Jurkat, Clone E6-1 (cell line): ENCODE measurements at regions not wholly inside any gene's neighbourhood (a gene's known extent, or its start where the extent isn't known, plus 50 kb on each side); places are given as distances from the start of the nearest gene placed in this dataset.
A peak's percentile ranks its signal among the peaks of the same experiment; 100 is the strongest.

ENCODE experiments used
- DNase-seq: peaks from one replicate; pipeline ENCODE4 v3.0.0-alpha.2; 2011; ENCODE audit warnings: low read depth, low spot score
- H3K4me3 ChIP-seq: 2 replicates; pipeline ENCODE4 v1.5.1; 2011; ENCODE audit warnings: mild to moderate bottlenecking, low read length, control low read depth, moderate library complexity

DNA sequence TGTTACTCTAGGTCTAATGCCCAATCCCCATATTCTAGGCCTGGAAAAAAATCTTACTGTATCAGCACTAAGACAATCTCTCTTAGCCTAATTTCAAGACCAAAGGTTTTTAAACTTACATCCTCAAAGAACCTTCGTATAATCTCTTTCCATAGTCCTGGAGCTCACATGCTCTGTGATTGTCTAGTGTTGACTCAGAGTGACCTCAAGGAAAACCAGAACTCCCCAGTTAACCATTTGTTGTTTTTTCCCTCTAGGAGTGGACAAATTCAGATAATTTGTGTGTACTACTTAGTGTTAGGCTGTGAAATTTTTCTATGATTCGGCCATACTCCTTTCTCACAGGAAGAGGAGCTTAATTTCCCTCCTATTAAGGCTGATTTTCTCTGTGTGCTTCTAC, 536.1 kb downstream of the SLC4A3 start:
- no peak overlapping the region for H3K4me3 ChIP-seq
- DNase-seq, result no peak

DNA sequence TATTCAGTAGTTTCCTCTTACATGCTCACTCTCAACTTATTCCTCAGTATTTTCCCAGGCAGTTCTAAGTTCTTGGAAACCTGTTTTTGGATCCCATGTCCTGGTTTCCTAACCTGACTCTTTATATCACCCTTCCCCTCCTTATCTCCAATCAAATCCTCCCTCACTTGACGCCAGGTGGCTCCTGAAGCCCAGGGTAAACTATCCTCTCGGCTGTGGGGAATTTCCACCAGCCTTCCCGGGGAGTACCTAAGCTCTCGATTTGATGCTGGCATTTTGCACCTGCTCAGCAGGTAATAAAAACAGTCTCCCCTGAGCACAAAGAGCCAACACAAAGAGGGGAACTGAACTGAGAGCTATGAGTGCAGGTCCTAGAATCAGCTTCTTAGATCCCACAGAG, 538.0 kb downstream of the SLC4A3 start:
- no peak overlapping the region for H3K4me3 ChIP-seq
- DNase-seq, result no peak

DNA sequence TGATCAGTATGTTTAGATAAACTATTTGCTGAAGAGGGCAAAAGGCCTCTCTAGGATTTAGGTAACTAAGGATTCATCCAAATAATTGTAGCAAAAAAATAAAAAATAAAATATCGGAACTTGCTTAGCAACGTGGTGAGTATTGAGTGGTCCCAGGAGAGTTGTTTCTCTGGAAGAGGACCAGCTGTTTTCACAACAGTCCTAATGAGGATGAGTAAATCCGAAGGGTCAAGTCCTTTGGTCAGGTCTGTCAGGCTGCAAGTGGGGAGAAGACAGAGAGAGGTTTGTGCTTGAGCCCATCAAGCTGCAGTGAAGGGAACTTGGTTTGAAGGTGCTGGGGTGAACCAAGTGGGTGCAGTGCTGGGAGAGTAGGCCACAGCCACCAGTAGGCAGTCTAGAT, 539.2 kb downstream of the SLC4A3 start:
- no peak overlapping the region for H3K4me3 ChIP-seq
- no peak for DNase-seq

DNA sequence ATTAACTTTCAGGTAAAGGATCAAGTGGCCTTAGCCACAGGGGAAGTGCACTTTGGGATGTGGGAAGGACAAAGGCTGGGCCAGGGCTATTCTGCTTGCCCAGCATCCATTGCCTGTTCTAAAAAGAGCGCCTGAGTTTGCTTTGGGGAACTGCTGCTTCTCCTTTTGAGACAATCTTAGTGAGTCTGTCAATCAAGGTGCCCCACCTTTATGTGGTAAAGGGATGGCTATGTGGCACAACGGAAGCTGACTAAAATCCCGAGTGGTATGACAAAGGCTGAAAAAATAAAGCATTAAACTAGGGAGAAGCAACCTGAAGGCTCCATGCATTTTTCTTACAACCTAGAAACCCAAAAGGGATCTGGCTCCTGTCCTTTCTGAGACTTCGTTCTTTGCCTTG, 540.5 kb downstream of the SLC4A3 start:
- no peak overlapping the region for H3K4me3 ChIP-seq
- DNase-seq, result peak; percentile 56

DNA sequence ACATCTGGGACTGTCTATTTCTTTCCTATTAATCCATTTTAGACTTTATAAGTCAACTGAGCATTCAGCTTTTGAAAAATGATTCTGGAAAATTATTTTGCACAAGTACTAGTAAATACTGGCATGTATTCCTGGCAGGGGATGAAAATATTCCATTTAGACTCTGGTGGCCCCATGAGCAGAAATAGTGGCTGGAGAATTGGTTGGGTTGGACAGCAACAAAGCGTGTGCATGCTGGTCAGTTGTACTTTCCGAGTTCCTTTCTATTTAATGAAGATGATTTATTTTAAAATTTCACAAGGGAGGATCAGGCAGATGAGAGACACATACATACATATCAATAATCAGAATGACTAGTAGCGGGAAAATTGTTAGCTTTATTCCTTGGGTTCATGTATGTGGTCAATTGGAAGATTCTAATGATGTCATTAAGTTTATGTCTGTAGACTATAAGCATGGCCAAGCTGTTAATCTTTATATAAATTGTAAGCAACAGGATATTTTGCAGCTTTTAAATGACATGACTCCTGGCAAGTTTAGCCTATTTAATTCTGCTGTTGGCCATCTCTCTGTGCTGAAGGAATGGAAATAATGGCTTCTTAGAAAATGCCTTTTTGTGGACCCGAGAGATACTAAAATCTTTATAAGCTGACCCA, 541.6 kb downstream of the SLC4A3 start:
- DNase-seq, result no peak
- no peak overlapping the region for H3K4me3 ChIP-seq

DNA sequence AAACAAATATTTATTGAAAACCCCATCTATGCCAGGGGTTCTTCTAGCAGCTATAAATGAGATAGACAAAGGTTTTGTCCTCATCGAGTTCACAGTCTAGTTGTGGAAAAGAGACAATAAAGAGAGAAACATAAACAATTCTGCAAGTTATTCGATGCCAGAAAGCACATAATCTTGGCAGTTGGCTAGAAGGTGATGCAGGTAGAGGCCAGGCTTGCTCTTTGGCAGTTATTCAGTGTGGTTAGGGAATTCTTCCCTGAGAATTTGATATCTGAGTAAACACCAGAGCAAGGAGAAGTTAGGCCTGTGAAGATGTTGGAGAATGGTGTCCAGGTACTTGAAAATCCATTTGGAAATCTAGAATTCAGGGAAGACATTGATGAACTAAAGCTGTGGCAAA, 547.4 kb downstream of the SLC4A3 start:
- no peak for DNase-seq
- H3K4me3 ChIP-seq, result no peak overlapping the region

DNA sequence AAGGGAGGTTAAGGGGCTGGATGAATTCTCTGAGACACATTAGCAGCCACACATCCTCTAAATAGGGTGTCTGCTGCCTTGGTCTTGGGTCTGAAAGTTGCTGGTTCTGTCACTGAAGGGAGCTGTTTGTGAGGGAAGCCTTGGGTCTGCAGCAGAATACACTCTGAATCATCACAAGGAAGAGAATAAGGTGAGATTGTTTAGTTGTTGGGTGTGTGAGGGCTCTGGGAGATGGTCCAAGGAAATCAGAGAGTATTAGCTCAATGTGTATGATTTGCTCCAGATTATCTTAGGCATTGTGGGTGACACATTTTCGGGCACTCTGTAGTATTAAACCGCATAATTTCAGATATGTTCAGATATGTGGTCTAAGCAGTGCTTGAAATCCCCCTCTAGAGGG, 548.5 kb downstream of the SLC4A3 start:
- no peak for DNase-seq

DNA sequence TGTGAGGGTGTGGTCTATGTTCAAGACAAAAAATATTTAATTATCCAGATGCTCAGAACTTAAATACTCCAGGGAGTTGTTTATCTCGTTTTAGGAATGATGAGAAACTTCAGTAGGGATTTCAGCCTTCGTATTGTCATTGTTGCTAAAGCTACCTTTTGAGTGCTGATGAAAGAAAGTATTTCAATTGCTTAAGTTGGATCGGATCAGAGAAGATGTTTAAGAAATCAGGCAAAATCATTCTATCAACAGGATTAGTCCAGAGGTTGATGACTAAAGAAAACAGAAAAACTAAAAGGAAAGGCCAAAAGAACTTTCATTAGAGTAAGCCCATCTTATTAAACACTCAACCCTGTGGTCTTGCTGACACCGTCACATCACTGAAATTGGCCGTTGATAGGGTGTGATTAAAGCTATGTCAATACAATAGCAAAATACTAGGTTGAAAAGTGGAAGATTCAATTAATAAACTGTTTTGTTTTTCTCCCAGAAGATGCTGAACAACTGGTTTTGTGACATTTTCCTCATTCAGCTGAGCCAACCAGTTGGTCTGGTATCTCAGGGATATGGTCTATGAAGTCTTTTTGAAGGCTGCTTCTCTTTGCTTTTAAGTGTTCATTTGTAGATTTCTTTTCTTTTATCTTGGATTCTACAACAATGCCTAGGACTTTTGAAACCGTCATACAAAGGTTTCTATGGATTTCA, 551.7 kb downstream of the SLC4A3 start:
- H3K4me3 ChIP-seq, result no peak overlapping the region
- no peak for DNase-seq

More for the DNA sequence above, 548.5 kb downstream of the SLC4A3 start:
- H3K4me3 ChIP-seq, result no peak overlapping the region

DNA sequence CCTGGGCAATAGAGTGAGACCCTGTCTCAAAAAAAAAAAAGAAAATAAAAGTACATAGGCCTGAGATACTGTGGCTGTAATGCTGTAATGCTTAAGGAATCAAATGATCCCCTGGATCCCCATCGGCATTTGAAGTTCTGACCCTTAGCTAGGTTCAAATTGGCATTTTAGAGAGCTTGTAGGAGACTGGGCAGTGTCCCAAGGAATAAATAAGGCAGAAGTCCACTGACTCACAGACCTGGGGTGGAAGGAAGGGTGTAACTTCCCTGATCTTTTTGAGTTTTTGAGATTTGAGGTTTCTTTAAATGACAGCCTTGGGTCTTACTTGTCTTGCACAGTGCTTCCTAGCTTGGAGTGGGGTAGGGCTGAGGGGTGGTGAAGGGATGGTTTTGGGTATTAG, 553.7 kb downstream of the SLC4A3 start:
- no peak overlapping the region for H3K4me3 ChIP-seq
- no peak for DNase-seq

DNA sequence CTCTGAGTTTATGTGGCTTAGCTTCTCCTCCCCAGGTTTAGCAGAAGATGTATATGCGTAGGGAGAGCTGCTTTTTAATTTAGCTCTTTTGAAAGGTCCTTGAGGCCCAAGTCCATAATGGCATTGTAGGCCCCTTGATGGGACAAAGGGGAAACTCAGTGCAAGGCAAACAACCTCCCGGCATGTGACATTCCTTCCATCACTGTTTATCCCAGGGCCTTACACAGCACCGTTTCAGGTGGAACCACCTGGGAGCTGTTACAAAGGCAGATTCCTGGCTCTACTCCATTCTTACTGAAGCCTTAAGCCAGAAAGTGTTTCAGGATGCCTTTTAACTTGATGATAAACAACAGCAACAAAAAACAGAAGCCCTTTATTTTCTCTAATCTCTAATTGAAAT, 555.4 kb downstream of the SLC4A3 start:
- no peak overlapping the region for H3K4me3 ChIP-seq
- no peak for DNase-seq

DNA sequence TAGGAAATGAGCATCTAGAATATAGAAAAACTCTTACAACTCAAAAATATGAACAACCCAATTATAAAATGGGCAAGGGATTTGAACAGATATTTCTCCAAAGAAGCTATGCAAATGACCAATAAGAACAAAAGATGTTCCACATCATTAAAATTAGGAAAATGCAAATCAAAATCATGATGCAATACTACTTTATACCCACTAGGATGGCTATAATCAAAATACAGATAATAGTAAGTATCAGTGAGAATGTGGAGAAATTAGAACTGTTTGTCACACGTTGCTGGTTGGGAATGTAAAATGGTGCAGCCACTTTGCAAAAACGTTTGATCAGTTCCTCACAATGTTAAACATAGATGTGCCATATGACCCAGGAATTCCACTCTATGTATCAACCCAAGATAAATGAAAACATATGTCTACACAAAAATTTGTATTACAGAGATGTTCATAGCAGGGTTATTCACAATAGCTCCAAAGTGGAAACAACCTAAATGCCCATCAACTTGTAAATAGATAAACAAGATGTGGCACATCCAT, 558.4 kb downstream of the SLC4A3 start:
- H3K4me3 ChIP-seq, result no peak overlapping the region
- no peak for DNase-seq

DNA sequence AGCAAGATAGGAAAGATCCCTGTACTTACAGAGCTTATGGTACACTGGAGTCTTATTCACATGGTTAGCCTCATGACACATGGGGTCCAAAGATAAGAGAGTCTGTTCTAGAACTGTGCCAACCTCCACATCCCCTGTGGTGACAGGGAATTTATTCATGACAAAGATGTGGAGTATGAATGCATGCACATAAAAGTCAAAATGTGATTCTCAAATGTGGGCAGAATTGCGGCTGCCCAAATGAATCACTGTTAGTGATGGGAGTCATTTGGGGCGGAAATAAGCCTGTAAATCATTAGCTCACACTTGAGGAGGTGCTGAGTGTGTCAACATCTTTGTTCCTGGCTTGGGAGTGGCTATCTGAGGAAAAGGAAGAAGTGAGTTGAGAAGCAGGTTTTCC, 560.6 kb downstream of the SLC4A3 start:
- peak; percentile 52 for DNase-seq
- H3K4me3 ChIP-seq, result no peak overlapping the region

DNA sequence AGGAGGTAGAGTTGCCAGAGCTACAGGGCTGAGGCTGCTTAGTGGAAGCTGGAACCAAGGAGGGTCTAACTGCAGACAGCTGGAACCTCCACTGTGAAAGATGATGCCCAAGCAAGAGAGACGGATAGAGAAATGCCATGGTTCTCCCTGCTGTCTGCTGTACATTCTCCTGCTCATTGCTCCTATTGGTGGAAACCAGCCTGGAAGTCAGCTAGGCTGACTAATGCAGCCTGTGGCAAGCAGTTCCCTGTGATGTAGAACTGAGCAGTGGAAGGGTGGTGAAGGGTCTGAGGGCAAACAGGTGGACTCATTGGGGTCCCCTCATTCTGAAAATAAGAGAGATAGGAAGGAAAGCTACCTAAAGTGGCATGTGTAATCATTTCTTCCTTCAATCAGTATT, 563.6 kb downstream of the SLC4A3 start:
- DNase-seq, result no peak
- no peak overlapping the region for H3K4me3 ChIP-seq

DNA sequence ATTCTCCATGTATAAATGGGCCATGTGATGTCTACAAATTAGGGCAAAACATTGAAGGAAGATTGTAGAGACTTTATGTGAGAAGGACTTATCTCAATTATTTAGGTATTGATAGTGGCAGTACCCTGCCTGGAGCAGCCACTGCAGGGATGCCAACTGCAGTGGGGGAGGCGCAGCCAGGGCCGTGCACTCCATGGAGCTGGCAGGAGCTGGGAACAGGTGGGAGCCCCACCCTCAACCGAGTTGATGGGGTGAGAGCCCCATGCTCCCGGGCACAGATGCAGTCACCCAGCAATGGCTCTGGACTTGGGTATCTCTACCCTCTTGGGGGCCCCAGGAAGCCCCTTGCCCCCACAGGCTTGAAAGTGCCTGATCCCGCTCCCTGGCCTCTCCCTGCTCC, 564.3 kb downstream of the SLC4A3 start:
- H3K4me3 ChIP-seq, result no peak overlapping the region
- no peak for DNase-seq

DNA sequence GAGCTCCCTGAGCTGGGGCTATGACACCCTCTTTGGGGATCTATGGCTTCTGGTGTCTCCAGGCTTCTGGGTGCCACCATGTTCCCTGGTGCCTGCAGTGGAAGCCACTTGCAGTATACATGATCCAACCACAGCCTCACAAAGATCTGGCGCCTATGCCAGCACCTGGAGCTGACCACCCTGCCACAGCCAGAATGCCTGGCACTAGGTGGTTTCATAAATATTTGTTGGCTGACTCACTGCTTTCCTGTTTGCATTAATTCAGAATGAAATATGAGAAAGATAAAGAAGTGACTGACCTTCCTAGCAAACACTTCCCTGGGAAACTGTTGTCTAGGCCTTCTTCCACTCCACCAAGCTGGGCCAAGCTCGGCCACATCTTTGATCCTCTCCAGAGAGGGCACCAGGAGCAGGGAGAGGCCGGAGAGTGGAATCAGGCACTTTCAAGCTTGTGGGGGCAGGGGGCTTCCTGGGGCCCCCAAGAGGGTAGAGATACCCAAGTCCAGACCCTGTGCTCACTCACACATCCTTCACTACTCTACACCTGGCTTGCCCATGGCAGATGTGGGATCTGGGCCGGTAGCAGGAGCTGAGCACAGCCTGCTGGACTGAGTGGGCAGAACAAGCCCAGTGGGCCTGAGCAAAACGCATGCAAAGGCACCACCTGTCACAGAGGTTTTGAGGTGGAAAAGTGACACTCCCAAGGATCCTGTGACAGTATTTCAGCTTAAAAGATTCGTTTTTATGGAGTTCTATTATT, 565.7 kb downstream of the SLC4A3 start:
- no peak overlapping the region for H3K4me3 ChIP-seq
- DNase-seq, result no peak

DNA sequence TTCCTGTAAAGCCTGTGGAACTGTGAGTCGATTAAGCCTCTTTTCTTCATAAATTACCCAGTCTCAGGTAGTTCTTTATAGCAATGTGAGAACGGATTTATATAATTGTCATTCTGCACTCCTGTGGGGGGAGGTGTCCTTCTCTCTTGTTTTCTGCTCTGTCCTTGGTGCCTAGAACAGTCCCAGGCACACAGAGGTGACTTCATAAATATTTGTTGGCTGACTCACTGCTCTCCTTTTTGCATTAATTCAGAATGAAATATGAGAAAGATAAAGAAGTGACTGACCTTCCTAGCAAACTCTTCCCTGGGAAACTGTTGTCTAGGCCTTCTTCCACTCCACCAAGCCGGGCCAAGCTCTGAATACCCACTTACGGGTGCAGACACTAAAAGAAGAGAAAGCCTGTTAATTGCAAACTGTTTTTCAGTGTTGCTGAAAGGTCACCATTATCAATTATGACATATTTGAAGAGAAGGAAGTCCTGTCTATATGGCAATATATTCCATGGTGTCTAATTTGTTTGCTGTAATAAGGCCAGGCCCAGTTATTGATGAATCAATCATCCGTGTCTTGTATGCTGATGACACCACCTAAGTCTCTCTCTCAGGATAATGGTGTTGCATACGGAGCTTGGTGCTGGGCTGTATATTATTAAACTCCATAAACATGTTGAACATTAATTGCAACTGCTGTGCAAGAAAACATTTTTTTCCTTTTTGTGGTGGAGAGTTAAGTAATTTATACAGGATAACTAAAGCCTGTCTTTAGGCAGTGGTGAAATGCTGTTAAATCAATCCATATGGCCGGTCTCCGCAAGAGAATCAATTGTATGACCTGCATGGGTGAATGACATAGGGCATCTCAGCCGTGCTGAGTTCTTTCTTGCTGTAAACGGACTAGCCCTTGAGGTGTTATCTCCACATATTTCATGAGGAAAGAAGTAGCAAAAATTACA, 567.5 kb downstream of the SLC4A3 start:
- no peak for DNase-seq
- no peak overlapping the region for H3K4me3 ChIP-seq

DNA sequence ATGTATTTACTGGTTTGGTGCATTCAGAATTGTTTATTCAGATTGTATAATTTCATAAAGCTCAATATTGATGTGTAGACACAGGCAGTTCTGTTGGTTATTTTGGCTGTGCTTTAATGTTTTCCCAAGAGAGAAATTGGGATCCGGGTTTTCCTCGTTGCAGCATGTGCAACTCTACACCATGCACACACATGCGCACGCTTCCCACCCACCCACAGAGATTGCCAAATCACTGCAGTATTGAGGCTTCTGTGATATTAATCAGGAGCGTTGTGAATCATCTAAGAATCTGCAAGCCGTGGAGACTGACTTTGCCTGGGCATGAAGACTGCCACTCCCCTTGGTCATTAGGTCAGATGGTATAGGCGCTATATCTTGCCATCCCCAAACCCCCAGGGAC, 571.5 kb downstream of the SLC4A3 start:
- H3K4me3 ChIP-seq, result no peak overlapping the region
- no peak for DNase-seq

DNA sequence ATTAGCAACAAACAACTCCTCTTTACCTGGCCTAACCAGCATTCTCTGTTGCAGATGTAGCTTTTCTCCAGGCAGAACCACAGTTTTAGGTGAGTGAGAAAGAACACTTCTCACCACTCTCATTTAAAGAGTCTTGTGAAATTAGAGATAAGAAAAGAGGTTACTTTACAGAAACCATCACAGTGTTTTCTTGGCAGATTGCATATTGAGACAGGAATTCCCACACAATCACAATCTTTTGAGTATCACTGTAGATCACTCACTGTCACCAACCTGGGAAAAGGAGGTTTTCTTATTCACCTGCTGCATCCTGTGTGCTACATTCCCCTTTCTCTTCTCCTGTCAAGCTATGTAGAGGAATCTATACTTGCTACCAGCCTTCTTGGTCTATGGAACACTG, 574.6 kb downstream of the SLC4A3 start:
- DNase-seq, result no peak
- no peak overlapping the region for H3K4me3 ChIP-seq

DNA sequence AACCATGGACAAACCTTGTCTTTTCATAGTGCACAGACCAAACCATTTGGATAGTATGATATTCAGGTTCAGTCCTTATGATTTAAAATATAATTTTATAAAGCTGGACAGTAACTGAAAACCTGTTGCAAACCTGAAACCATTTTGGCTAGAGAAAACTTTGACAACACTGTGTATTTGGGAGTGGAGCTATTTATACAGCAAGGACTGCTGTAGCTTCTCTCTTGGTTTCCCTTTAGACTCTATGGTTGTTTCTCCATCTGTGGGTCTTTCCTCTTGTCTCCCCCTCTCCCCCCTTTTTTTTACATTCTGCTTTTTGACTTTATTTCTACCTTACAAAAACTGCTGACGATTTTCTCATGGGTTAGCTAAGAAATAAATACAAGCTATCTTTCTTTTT, 581.7 kb downstream of the SLC4A3 start:
- no peak for DNase-seq
- H3K4me3 ChIP-seq, result no peak overlapping the region
